ENCODE measurements at regions not wholly inside any gene's neighbourhood (a gene's known extent, or its start where the extent isn't known, plus 50 kb on each side); places are given as distances from the start of the nearest gene placed in this dataset.
"Not testable (repeated sequence)": the region's sequence is repeated elsewhere in the genome, so short reads cannot be mapped to it uniquely, and the experiment has no call there.

- DNase-seq: no peak
Observed at GRCh38 chrX:130552444-130553073, 150.8 kb downstream of the RBMX2 start.

- DNase-seq: no peak
Observed at GRCh38 chrX:130555341-130555740, 153.6 kb downstream of the RBMX2 start.

- no peak for DNase-seq
Observed at GRCh38 chrX:130555757-130556156, 154.0 kb downstream of the RBMX2 start.

- DNase-seq: no peak
Observed at GRCh38 chrX:130556951-130557350, 155.2 kb downstream of the RBMX2 start.

- DNase-seq: no peak
Observed at GRCh38 chrX:130560544-130560943, 158.8 kb downstream of the RBMX2 start.

- DNase-seq: no peak
Observed at GRCh38 chrX:130561930-130562329, 160.1 kb downstream of the RBMX2 start.

- DNase-seq: no peak
Observed at GRCh38 chrX:130563476-130563875, 161.7 kb downstream of the RBMX2 start.

- DNase-seq: peak; percentile 41
Observed at GRCh38 chrX:130566028-130566683, 164.4 kb downstream of the RBMX2 start.

- not testable (repeated sequence) for DNase-seq
Observed at GRCh38 chrX:130573030-130573429, 171.2 kb downstream of the RBMX2 start.

All from NCI-H2107 (cell line).